CD4-positive, CD25-positive, alpha-beta regulatory T cell (primary cell): ENCODE measurements at regions not wholly inside any gene's neighbourhood (a gene's known extent, or its start where the extent isn't known, plus 50 kb on each side); places are given as distances from the start of the nearest gene placed in this dataset.

Source experiments
- ATAC-seq, 2 donors: fragments of 150-1000 bp; cut with Tn5 transposase; one replicate each; pipeline ENCODE4 v1.10.0; 2021; ENCODE audit warnings: low read depth in 2 of 2, moderate number of reproducible peaks in 2 of 2, moderate library complexity in 1 of 2
- DNase-seq, 3 donors: peaks; one replicate each; pipeline versions ENCODE4 v3.0.0 to v3.0.0-alpha.2; 2012 to 2022; ENCODE audit warnings: mixed read lengths in 1 of 3
- H3K27ac ChIP-seq: one replicate; pipeline ENCODE4 v1.7.0; 2013; ENCODE audit warnings: mild to moderate bottlenecking, low read length; ENCODE audit not compliant: insufficient read depth, poor library complexity, severe bottlenecking
- H3K27me3 ChIP-seq: one replicate; pipeline ENCODE4 v1.7.0; 2013; ENCODE audit warnings: low read length; ENCODE audit not compliant: control insufficient read depth, insufficient read depth
- H3K36me3 ChIP-seq: one replicate; pipeline ENCODE4 v1.7.0; 2013; ENCODE audit warnings: mild to moderate bottlenecking, low read length, moderate library complexity; ENCODE audit not compliant: control insufficient read depth, insufficient read depth
- H3K4me1 ChIP-seq: 2 replicates; pipeline ENCODE4 v1.7.0; 2013; ENCODE audit warnings: mild to moderate bottlenecking, low read length; ENCODE audit not compliant: insufficient read depth, control insufficient read depth, poor library complexity, severe bottlenecking
- H3K4me3 ChIP-seq: one replicate; pipeline ENCODE4 v1.7.0; 2013; ENCODE audit warnings: low read depth, mild to moderate bottlenecking, low read length, moderate library complexity
- H3K9me3 ChIP-seq, 2 experiments: 1 replicate in 1 of 2; 2 replicates in 1 of 2; pipeline ENCODE4 v1.7.0; 2013; ENCODE audit warnings: low read length in 2 of 2, mild to moderate bottlenecking in 1 of 2, moderate library complexity in 1 of 2; ENCODE audit not compliant: control insufficient read depth in 2 of 2
- H3K27ac Mint-ChIP-seq, 3 donors: one replicate each; pipeline ENCODE4 v1.8.0; 2020 to 2022; ENCODE audit warnings: mild to moderate bottlenecking in 3 of 3, mixed read lengths in 3 of 3, moderate library complexity in 2 of 3
- H3K27me3 Mint-ChIP-seq: one replicate; pipeline ENCODE4 v1.8.0; 2022; ENCODE audit warnings: mild to moderate bottlenecking, mixed read lengths
- H3K36me3 Mint-ChIP-seq: one replicate; pipeline ENCODE4 v1.8.0; 2020; ENCODE audit warnings: mixed read lengths
- H3K4me1 Mint-ChIP-seq, 4 donors: one replicate each; pipeline ENCODE4 v1.8.0; 2020 to 2022; ENCODE audit warnings: mixed read lengths in 4 of 4, mild to moderate bottlenecking in 1 of 4
- H3K4me3 Mint-ChIP-seq, 4 donors: one replicate each; pipeline ENCODE4 v1.8.0; 2020 to 2022; ENCODE audit warnings: mild to moderate bottlenecking in 4 of 4, mixed read lengths in 4 of 4, moderate library complexity in 3 of 4
- H3K9me3 Mint-ChIP-seq, 7 donors: one replicate each; pipeline ENCODE4 v1.8.0; 2020 to 2022; ENCODE audit warnings: mixed read lengths in 7 of 7, mild to moderate bottlenecking in 3 of 7, moderate library complexity in 2 of 7

DNA sequence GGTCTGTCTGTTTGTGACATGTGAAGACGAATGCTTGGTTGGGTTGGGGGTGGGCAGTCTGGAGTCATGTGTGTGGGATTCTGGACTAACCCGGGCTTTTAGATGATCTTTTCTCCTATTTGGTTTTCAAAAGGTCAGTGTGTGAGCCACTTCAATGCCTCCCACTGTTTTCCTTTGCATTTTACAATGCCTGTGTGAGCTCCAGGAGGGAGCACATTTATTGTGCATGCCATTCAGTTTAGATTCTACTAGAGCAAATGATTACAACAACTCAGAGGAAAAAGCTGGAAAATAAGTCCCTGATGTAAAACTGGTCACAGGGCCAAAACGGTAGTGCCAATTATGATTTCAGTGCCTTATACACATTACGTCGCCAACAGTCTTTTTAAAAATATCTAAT lies 90.9 kb downstream of the LYPLAL1 start:
- Histone ChIP-seq H3K27ac (no peak overlapping the region), H3K4me1 (no peaks in the 10 kb centered on the region), H3K4me3 (no peak overlapping the region), H3K36me3 (no peaks in the 10 kb centered on the region), H3K27me3 (no peaks in the 10 kb centered on the region), H3K9me3 (peaks cover 6 to 8% of the 10 kb centered on the region in 2 experiments)
- no peak overlapping the region for H3K4me3 Mint-ChIP-seq
- no peak for DNase-seq
- no peaks in the 10 kb centered on the region for H3K27me3 Mint-ChIP-seq
- no peaks in the 10 kb centered on the region for H3K4me1 Mint-ChIP-seq
- H3K27ac Mint-ChIP-seq = no peak overlapping the region
- H3K9me3 Mint-ChIP-seq = peaks cover 0 to 21% (median 9%) of the 10 kb centered on the region in 7 donors
- no peak for ATAC-seq
- H3K36me3 Mint-ChIP-seq = no peaks in the 10 kb centered on the region
